GM18507 (cell line): ENCODE measurements at regions not wholly inside any gene's neighbourhood (a gene's known extent, or its start where the extent isn't known, plus 50 kb on each side); places are given as distances from the start of the nearest gene placed in this dataset.
"Not testable (repeated sequence)": the region's sequence is repeated elsewhere in the genome, so short reads cannot be mapped to it uniquely, and the experiment has no call there.

Experiments used
- DNase-seq: peaks from one replicate; pipeline ENCODE4 v3.0.0; 2011; ENCODE audit warnings: low read depth; ENCODE audit not compliant: insufficient read length; ENCODE audit errors: extremely low spot score
- FAIRE-seq: peaks from 2 replicates; lab custom pipeline; 2011; peaks lifted over from hg19 to GRCh38; lab: Jason Lieb, UNC

- DNase-seq (no peak), FAIRE-seq (no peak)
Observed at GRCh38 chr13:111666164-111666776, 345.8 kb downstream of the TEX29 start.

- no peak for FAIRE-seq
Observed at GRCh38 chr13:111667757-111668156, 347.3 kb downstream of the TEX29 start.

GRCh38 chr13:111668451-111668850, 348.0 kb downstream of the TEX29 start:
- DNase-seq: no peak
- FAIRE-seq: no peak

More at GRCh38 chr13:111667757-111668156, 347.3 kb downstream of the TEX29 start:
- DNase-seq: no peak

- DNase-seq, FAIRE-seq: not testable (repeated sequence)
Observed at GRCh38 chr13:111672198-111672597, 351.8 kb downstream of the TEX29 start.

GRCh38 chr13:111678120-111678882, 357.9 kb downstream of the TEX29 start:
- DNase-seq, FAIRE-seq: not testable (repeated sequence)

GRCh38 chr13:111679645-111680044, 359.2 kb downstream of the TEX29 start:
- not testable (repeated sequence) for DNase-seq, FAIRE-seq

GRCh38 chr13:111680100-111680499, 359.7 kb downstream of the TEX29 start:
- DNase-seq, FAIRE-seq: not testable (repeated sequence)

- DNase-seq: not testable (repeated sequence)
- peak; percentile 29 for FAIRE-seq
Observed at GRCh38 chr13:111692028-111692427, 371.6 kb downstream of the TEX29 start.

- not testable (repeated sequence) for DNase-seq, FAIRE-seq
Observed at GRCh38 chr13:111696121-111696520, 370.8 kb upstream of the SOX1 start.

GRCh38 chr13:111702059-111702458, 364.9 kb upstream of the SOX1 start:
- FAIRE-seq, DNase-seq: not testable (repeated sequence)
